Neural progenitor cell (in vitro differentiated cells): ENCODE measurements at regions not wholly inside any gene's neighbourhood (a gene's known extent, or its start where the extent isn't known, plus 50 kb on each side); places are given as distances from the start of the nearest gene placed in this dataset.

Source experiments
- EZH2 ChIP-seq: fragments of 200-600 bp; sonication (generic); IDR thresholded peaks from 2 replicates; pipeline ENCODE4 v1.6.1; 2017; ENCODE audit warnings: antibody characterized with exemption, mild to moderate bottlenecking, moderate library complexity
- EZH2phosphoT487 ChIP-seq: fragments of 200-600 bp; sonication (generic); IDR thresholded peaks from 2 replicates; pipeline ENCODE4 v1.6.1; 2017; ENCODE audit warnings: antibody characterized with exemption
- TF ChIP-seq, protein P1 (sequence below): fragments of 200-600 bp; sonication (generic); IDR thresholded peaks from 2 replicates; pipeline ENCODE4 v1.5.1; 2017; ENCODE audit warnings: antibody characterized with exemption, mild to moderate bottlenecking

DNA sequence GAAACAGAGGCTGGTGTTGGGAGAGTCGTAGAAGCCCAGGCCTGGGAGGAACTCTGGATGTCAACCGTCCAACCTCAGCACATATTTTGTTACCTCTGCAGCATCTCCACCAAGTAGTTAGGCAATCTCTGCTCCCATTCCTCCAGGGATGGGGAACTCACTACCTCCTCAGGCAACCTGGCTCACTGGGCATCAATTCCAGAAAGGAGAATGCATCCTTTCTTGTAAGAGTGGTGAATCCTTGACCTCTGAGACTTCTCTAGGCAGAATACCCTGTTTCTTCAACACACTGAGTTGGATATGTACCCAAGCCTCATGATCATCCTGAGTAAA, 136.7 kb upstream of the ZMIZ1 start:
- TF ChIP-seq, protein P1, sequence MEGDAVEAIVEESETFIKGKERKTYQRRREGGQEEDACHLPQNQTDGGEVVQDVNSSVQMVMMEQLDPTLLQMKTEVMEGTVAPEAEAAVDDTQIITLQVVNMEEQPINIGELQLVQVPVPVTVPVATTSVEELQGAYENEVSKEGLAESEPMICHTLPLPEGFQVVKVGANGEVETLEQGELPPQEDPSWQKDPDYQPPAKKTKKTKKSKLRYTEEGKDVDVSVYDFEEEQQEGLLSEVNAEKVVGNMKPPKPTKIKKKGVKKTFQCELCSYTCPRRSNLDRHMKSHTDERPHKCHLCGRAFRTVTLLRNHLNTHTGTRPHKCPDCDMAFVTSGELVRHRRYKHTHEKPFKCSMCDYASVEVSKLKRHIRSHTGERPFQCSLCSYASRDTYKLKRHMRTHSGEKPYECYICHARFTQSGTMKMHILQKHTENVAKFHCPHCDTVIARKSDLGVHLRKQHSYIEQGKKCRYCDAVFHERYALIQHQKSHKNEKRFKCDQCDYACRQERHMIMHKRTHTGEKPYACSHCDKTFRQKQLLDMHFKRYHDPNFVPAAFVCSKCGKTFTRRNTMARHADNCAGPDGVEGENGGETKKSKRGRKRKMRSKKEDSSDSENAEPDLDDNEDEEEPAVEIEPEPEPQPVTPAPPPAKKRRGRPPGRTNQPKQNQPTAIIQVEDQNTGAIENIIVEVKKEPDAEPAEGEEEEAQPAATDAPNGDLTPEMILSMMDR = no peak
- TF ChIP-seq EZH2 (no peak), EZH2phosphoT487 (no peak)
